Kidney epithelial cell (primary cell): ENCODE measurements at regions not wholly inside any gene's neighbourhood (a gene's known extent, or its start where the extent isn't known, plus 50 kb on each side); places are given as distances from the start of the nearest gene placed in this dataset.

Experiments
- DNase-seq: peaks from one replicate; pipeline ENCODE4 v3.0.0-alpha.2; 2010; ENCODE audit warnings: low read depth
- H3K27me3 ChIP-seq: 2 replicates; pipeline ENCODE4 v1.6.0; 2011; ENCODE audit warnings: low read length; ENCODE audit not compliant: control insufficient read depth, insufficient read depth
- H3K36me3 ChIP-seq: 2 replicates; pipeline ENCODE4 v1.5.1; 2011; ENCODE audit warnings: low read length; ENCODE audit not compliant: control insufficient read depth, insufficient read depth
- H3K4me3 ChIP-seq: 2 replicates; pipeline ENCODE4 v1.5.1; 2011; ENCODE audit warnings: low read depth, mild to moderate bottlenecking, control low read depth, low read length
- TF ChIP-seq, protein P1 (sequence below): IDR thresholded peaks from 2 replicates; pipeline ENCODE4 v1.5.1; 2011; ENCODE audit warnings: mild to moderate bottlenecking, moderate library complexity, low read length, control low read depth, inconsistent platforms; ENCODE audit not compliant: insufficient read depth, poor library complexity, severe bottlenecking

DNA sequence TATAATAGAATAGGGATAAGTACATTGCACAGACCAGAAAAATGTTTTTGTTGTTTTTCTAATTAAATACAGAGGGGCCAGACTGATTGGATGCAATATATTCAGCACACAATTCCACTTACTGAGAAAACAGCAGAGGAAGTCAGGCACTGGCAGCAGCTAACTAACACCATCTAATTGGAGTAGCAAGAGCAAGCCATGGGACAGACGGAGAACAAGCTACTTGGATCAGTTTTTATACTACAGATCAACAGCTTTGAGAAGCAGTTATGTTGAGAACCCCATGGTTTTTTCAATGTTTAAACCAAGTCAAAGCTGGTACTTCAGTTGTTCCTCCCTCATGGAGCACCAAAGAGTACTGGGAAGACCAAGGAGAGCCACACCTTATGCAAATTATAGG lies 1249.4 kb downstream of the LRFN5 start:
- Histone ChIP-seq H3K4me3 (no peak overlapping the region), H3K36me3 (no peaks in the 10 kb centered on the region), H3K27me3 (no peaks in the 10 kb centered on the region)
- TF ChIP-seq, protein P1, sequence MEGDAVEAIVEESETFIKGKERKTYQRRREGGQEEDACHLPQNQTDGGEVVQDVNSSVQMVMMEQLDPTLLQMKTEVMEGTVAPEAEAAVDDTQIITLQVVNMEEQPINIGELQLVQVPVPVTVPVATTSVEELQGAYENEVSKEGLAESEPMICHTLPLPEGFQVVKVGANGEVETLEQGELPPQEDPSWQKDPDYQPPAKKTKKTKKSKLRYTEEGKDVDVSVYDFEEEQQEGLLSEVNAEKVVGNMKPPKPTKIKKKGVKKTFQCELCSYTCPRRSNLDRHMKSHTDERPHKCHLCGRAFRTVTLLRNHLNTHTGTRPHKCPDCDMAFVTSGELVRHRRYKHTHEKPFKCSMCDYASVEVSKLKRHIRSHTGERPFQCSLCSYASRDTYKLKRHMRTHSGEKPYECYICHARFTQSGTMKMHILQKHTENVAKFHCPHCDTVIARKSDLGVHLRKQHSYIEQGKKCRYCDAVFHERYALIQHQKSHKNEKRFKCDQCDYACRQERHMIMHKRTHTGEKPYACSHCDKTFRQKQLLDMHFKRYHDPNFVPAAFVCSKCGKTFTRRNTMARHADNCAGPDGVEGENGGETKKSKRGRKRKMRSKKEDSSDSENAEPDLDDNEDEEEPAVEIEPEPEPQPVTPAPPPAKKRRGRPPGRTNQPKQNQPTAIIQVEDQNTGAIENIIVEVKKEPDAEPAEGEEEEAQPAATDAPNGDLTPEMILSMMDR = no peak
- no peak for DNase-seq

DNA sequence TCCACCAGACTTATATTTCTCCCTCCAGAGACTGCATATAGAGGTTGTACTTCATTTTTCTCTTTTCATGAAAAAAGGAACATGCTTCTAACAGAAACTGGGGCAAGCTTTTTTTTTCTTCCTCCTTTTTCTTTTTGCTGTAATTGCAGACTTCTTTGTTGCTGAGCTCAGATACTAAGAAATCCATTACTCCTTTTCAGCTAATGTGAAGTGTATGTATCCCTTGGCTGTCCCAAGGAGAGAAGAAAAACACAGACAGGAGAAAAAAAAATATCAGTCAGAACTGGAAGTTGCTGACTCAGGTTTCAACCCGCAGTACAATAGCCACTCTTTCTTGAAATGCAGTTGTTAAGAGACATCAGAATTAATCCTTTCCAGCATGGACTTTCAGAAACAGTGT lies 1248.4 kb downstream of the LRFN5 start:
- no peaks in the 10 kb centered on the region for H3K27me3 ChIP-seq
- DNase-seq = no peak
- no peaks in the 10 kb centered on the region for H3K36me3 ChIP-seq
- no peak overlapping the region for H3K4me3 ChIP-seq
- TF ChIP-seq, protein P1 = no peak

DNA sequence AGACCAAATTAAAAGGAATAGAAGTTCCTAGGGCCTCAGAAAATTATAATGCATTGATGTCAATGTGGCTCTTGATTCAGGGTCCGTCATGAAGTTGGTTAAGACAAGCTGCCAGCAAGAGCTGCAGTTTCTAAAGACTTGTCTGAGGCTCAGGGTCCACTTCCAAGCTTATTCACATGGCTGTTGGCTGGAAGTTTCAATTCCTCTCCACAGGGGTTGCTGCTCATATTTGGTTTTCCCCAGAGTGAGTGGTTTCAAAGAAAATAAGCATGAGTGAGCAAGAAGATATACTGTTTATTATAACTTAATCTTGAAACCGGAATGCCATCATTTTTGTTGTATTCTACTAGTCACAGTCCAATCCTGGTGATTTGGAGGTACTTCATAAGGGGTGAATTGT lies 1247.4 kb downstream of the LRFN5 start:
- no peak for DNase-seq
- Histone ChIP-seq H3K27me3 (no peaks in the 10 kb centered on the region), H3K4me3 (no peak overlapping the region), H3K36me3 (no peaks in the 10 kb centered on the region)
- TF ChIP-seq, protein P1 = no peak

DNA sequence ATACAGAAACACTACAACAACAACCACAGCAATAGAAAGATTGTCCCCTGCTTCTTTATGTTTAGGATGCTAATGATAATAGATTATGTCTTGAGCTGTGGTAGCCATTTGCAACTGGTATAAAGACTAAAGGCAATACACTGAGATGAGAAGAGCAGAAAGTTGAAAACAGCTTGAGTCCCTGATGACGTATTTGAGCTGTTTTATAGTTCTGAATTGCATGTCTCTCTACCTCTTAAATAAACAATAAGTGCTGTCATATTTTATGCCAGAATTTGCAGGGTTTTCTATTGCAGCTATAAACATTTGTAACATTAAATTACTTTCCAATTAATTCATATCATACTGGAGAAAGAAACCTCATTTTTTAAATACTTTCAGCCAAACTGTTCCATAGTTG lies 1242.0 kb downstream of the LRFN5 start:
- H3K36me3 ChIP-seq = no peaks in the 10 kb centered on the region

DNA sequence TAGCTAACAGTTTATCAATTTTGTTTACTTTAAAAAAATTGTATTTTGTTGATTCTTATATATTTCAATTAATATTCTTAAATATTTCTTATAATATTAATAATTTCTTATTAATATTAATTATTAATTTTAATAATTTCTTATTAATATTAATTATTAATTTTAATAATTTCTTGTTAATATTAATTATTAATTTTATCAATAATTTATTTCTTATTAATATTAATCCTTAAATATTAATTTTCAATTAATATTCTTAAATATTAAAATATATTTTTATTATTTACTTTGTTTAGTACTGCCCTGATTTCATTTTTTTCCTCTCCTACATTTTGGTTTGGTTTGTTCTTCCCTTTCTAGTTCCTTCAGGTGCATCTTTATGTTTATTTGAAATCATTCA lies 1208.1 kb downstream of the LRFN5 start:
- Histone ChIP-seq H3K27me3 (no peaks in the 10 kb centered on the region), H3K36me3 (no peaks in the 10 kb centered on the region), H3K4me3 (no peak overlapping the region)
- TF ChIP-seq, protein P1 = no peak
- DNase-seq = no peak

More for the DNA sequence above, 1242.0 kb downstream of the LRFN5 start:
- no peak overlapping the region for H3K4me3 ChIP-seq
- no peak for DNase-seq
- TF ChIP-seq, protein P1 = no peak
- no peaks in the 10 kb centered on the region for H3K27me3 ChIP-seq

DNA sequence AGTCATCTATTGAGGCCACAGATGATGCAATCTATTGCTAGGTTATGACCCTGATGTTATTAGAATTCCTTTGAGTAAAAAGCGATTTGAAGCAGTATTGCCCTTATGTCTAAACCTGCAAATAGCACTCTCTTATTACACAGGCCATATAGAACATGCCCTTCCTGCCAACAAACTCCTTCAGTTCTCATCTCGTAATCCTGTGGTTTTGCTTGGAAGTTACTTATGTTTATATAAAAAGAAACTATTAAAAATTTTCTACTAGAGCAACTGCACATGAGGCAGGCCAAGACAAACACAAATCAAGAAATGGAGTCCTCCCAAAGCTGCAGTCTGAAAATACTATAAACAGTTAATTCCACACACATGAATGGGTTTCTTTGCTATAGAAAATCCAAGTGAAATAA lies 1200.2 kb downstream of the LRFN5 start:
- DNase-seq = no peak
- Histone ChIP-seq H3K27me3 (no peaks in the 10 kb centered on the region), H3K36me3 (no peaks in the 10 kb centered on the region), H3K4me3 (no peak overlapping the region)
- TF ChIP-seq, protein P1 = no peak
